ENCODE measurements at regions not wholly inside any gene's neighbourhood (a gene's known extent, or its start where the extent isn't known, plus 50 kb on each side); places are given as distances from the start of the nearest gene placed in this dataset.

DNA sequence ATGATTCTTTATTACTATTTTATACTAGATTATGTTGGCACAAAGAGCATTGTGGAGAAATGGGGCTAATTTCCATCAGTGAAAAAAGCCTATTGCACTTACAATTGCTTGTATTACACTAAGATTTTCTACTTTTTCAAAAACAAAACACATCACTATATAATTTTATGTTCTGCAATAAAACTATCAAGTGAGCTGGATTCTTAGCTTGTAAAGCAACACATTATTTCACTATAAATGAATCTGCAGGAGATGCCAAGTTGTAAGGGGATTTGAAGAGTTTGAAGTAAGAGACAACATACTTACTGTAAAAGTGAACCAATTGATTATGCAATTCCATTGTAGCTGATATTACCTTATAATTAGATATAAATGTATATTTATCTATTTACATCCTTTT lies 333.3 kb upstream of the SEMA3D start:
- Histone ChIP-seq H3K18ac (ENCODE audit: extremely low read depth, low read length) (no peak overlapping the region), H2AK5ac (ENCODE audit: low read depth, low read length) (no peak overlapping the region), H4K8ac (ENCODE audit: extremely low read depth, insufficient read depth, low read length) (no peak overlapping the region), H4K20me1 (replicated peaks in 1 of 2; ENCODE audit: control insufficient read depth in 1 of 2, insufficient read depth in 2 of 2, low read length in 2 of 2) (no peaks in the 10 kb centered on the region), H3K27ac (ENCODE audit: low read depth, low read length) (no peak overlapping the region), H3K79me2 (ENCODE audit: control insufficient read depth in 1 of 2, insufficient read depth in 2 of 2, low read length in 2 of 2) (no peaks in the 10 kb centered on the region), H3K56ac (replicated peaks; ENCODE audit: insufficient read length, low read depth, low read length) (no peak overlapping the region), H2BK12ac (ENCODE audit: low read depth, low read length) (no peak overlapping the region), H3K4me1 (replicated peaks in 1 of 4; ENCODE audit: control insufficient read depth in 3 of 4, insufficient read depth in 4 of 4, low read length in 3 of 4) (no peaks in the 10 kb centered on the region), H2BK5ac (ENCODE audit: low read depth, low read length) (no peak overlapping the region), H4K5ac (ENCODE audit: insufficient read length, low read depth, low read length) (no peak overlapping the region), H2BK15ac (ENCODE audit: low read length) (no peak overlapping the region), H3K23me2 (ENCODE audit: low read depth, low read length) (no peaks in the 10 kb centered on the region; the same call in 1 of the 2 replicates), H4K91ac (replicated peaks; ENCODE audit: insufficient read length, low read length) (no peak overlapping the region), H3K27me3 (replicated peaks in 1 of 4; ENCODE audit: control insufficient read depth in 3 of 4, extremely low read depth in 1 of 4, insufficient read depth in 3 of 4, low read length in 3 of 4) (no peaks in the 10 kb centered on the region), H3K36me3 (ENCODE audit: control insufficient read depth in 2 of 4, insufficient read depth in 4 of 4, low read length in 3 of 4) (no peaks in the 10 kb centered on the region), H2BK120ac (replicated peaks; ENCODE audit: low read depth, low read length) (no peak overlapping the region), H3K23ac (ENCODE audit: insufficient read length) (no peak overlapping the region), H3K9me3 (ENCODE audit: insufficient read depth in 2 of 2, low read depth in 1 of 2, low read length in 1 of 2) (no peaks in the 10 kb centered on the region), H2AFZ (ENCODE audit: low read length) (no peak overlapping the region), H3K4me3 (ENCODE audit: extremely low read depth in 1 of 4, insufficient read depth in 2 of 4, low read depth in 3 of 4, low read length in 4 of 4) (no peak overlapping the region), H3K4me2 (ENCODE audit: insufficient read depth in 1 of 2, low read depth in 2 of 2, low read length in 2 of 2) (no peak overlapping the region), H3K4ac (replicated peaks; ENCODE audit: insufficient read length, low read depth, low read length) (no peak overlapping the region), H3K14ac (ENCODE audit: insufficient read length) (no peak overlapping the region), H3K79me1 (ENCODE audit: low read depth, low read length) (no peaks in the 10 kb centered on the region), H2BK20ac (ENCODE audit: low read length) (no peak overlapping the region), H3K9ac (replicated peaks in 1 of 4; ENCODE audit: extremely low read depth in 1 of 4, low read depth in 3 of 4, low read length in 3 of 4) (no peak overlapping the region)
- DNase-seq (ENCODE audit: low read depth in 1 of 2, low spot score in 2 of 2) (no peak), FAIRE-seq (no peak)
- ChIA-PET CTCF (ENCODE audit: partially characterized antibody) (interaction anchor here (0.9 to 1.2 kb wide), 3 partner anchors 33 to 229 kb away, joined by 3 to 6 read pairs (median 3); no protein-coding TSS in a partner anchor), POLR2A (ENCODE audit: partially characterized antibody) (no interaction called here)
- TF ChIP-seq NANOG (IDR thresholded peaks at IDR 0.05; ENCODE audit: insufficient read depth, low read depth, low read length, poor library complexity, severe bottlenecking) (no peak), EP300 (IDR thresholded peaks at IDR 0.05; ENCODE audit: borderline replicate concordance in 1 of 2, low read depth in 2 of 2, low read length in 2 of 2) (no peak), SIX5 (IDR thresholded peaks at IDR 0.05; ENCODE audit: low read depth, low read length) (no peak), SIN3A (conservative IDR thresholded peaks at IDR 0.05 in 1 of 2, IDR thresholded peaks at IDR 0.05 in 1 of 2; ENCODE audit: low read depth in 1 of 2, low read length in 2 of 2) (no peak), SP2 (IDR thresholded peaks at IDR 0.05; ENCODE audit: low read length) (no peak), RBBP5 (IDR thresholded peaks at IDR 0.05; ENCODE audit: borderline replicate concordance, low read depth, low read length) (no peak), HDAC6 (IDR thresholded peaks at IDR 0.05; ENCODE audit: low read depth, low read length) (no peak), CEBPB (IDR thresholded peaks at IDR 0.05; ENCODE audit: low read depth, low read length) (no peak), SP1 (IDR thresholded peaks at IDR 0.05; ENCODE audit: low read depth, low read length) (no peak)

Measured in H1 (cell line).